ENCODE measurements at regions not wholly inside any gene's neighbourhood (a gene's known extent, or its start where the extent isn't known, plus 50 kb on each side); places are given as distances from the start of the nearest gene placed in this dataset.

DNA sequence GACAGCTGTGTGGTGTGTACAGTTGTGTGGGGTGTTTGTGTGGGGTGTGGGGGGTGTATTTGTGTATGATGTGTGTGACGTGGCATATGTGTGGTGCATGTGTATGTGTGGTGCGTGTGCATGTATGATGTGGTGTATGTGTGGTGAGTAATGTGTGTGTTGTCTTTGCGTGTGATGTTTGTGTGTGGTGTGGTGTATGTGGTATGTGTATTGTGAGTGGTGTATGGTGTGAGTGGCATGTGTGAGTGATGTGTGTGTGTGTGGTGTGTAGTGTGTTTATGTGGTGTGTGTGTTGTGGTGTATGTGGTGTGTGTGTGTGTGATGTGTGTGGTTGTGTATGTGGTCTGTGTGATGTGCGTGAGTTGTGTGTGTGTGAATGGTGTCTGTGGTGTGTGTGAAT, 191.1 kb downstream of the MELK start:
- DNase-seq (ENCODE audit: low read depth, low spot score) = no peak

DNA sequence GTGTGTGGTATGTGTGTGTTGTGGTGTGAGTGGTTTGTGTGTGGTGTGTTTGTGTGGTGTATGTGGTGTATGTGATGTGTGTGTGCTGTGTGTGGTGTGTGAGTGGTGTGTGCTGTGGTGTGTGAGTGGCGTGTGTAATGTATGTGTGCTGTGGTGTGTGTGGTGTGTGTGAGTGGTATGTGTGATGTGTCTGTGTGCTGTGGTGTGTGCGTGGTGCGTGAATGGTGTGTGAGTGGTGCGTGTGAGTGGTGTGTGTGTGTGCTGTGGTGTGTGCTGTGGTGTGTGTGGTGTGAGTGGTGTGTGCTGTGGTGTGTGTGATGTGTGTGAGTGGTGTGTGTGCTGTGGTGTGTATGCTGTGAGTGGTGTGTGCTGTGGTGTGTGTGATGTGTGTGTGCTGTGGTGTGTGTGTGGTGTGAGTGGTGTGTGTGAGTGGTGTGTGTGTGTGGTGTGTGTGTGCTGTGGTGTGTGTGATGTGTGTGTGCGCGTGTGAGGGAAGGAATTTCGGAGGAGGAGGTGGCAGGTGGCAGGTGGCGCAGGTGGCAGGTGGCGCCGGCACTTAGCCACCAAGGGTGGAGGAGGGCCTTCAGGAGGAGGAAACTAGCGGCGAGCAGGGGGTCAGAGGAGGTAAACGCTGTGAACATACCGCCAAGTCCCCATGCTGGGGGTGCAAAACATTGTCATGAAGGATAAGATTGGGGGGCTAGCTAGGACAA, 191.8 kb downstream of the MELK start:
- DNase-seq (ENCODE audit: low read depth, low spot score) = no peak

DNA sequence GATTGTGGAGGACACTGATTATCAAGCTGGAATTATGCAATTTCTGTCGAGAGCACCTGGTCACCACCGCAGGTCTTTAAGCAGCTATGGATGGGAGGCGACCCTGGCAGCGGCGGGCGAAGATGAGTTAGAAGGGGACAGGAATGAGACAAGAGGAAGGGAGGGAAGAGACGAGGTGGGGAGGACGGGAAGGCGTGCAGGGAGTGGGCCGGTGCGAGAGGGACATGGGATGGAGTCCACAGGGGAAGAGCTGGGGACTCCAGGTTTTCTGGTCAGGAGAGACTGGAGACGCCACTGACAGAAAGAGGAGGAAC, 192.3 kb downstream of the MELK start:
- no peak for DNase-seq (ENCODE audit: low read depth, low spot score)

DNA sequence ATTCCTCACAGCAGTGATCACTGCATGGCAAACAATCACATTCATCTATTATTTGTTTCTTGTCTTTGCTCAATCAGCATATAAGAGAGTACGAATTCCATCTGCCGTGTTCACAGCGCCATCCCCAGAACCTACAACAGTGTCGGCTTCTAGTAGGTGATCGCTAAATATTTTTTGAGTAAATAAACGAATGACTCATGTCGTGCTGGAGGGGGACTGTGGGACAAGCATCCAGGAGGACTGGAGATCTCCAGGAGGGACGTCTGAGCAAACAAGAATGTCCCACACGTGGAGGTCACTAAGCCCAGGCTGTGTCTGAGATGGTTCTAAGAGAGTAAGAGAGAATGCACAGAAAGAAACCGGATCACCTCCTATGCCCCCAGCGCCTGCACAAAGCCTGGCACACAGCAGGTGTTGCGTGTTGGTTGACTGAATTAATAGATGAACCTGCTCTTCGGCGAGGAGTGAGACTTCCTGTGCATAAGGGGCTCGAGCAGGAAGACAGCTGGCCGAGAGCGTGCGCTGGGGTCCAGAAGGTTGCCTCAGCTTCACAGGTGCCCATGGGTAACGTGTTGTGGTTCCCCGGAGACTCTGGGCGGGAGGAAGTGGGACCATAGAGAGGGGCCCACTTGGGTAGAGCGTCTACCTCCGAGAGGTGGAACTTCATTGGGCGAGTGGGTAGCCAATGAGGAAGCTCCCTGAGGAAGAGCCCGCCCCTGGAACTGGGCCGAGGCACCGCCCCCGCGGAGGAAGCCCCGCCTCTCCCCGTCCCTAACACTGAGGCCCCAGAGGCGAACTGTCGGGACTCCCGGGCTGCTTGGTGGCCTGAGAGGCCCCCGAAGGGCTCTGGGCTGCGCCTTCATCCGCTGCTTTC, 193.0 kb downstream of the MELK start:
- DNase-seq (ENCODE audit: low read depth, low spot score) = peak; percentile 73

DNA sequence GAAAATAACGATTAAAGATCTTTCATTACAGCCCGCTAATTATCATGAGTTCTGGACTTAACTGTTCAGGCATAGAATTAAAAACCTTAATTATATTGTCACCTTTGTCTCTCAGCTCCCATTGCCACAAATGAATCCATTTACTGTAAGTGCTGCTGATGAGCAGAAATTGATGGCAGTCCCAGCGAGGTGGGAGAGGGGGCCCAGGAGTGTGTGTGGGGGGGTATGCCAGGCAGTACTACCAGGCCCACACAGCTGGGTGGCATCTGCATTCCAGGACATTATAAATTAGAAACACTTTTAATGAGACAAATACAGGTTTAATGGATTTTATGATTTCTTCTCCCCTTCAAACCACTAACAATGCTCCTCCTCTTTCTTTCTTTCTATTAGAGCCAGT, 196.0 kb downstream of the MELK start:
- no peak for DNase-seq (ENCODE audit: low read depth, low spot score)

DNA sequence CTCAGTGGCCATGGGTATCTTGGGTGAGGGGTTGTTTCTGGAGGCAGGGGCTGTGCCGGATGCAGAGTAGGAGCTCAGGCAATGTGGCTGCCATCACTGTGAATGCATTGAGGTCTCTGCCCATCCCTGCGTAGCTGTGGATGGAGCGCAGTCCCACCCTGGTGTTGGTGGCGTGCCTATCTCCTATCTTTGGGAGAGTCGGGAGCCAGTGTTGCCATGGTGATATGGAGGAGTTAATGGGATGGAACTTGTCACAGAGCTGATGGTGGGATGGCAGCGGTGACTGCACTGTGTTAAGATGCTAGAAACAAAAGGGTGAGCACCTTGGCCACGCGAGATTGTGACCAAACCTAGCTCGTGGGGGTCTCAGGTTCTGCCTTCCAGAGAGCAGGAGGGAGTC, 197.3 kb downstream of the MELK start:
- DNase-seq (ENCODE audit: low read depth, low spot score) = no peak

DNA sequence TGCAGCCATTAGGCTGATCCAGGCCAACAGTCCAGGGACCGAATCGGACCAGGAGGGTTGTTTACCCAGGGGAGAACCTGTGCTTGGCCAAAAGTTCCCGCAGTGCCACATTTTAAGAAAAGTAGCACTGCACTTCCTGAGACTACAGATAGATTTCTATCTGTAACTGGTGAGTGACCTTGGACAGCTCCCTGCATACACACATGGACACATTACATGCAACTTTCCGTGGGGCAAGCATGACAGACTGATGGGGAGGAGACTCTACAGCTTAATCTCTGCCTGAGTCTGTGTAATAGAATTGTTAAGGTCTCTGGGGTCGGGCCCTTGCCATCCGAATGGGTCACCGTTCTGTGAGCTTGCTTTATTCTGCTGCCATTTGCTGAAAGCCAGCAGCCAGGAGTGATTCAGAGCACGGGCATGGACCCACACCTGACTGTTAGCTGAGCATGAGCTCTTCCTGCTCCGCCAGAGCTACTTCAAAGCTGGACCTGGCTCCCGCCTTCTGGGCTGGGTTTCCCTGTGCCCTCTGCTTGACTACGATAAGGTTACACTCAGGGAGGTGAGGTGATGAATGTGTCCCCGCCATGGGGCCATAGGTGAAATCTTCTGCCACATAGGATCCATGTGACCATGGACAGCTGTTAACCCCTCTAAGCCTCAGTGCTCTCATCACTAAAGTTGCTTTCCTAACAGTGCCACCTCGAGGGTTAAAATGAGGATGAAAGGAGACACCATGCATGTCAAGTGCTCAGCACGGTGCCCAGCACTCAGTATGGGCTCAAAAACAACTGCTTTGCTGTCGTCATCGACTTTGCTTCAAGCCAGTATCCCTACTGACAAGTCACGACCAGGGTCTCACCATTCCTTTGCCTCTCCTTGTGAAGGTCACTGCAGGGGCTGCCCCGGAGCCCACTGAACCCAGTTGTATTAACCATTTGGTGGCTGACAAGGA, 200.0 kb downstream of the MELK start:
- DNase-seq (ENCODE audit: low read depth, low spot score) = no peak

DNA sequence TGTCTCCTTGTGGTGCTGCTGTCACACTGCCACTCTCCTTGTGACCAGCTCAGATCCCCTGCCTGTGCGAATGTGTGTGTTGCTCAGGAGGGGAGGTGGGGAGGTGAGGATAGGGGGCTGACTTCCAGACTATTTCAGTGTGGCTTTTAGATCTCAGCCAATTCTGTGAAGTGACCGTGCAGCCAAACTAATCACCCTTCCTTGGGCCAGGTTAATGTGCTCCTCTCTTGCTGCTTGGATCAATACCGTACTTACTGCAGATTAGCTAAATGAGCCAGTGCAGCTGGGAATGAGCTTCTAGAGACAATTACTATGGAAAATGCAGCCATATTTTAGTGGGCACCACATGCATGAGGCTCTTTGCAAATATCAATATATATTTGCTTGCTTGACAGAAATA, 206.0 kb downstream of the MELK start:
- DNase-seq (ENCODE audit: low read depth, low spot score) = no peak

DNA sequence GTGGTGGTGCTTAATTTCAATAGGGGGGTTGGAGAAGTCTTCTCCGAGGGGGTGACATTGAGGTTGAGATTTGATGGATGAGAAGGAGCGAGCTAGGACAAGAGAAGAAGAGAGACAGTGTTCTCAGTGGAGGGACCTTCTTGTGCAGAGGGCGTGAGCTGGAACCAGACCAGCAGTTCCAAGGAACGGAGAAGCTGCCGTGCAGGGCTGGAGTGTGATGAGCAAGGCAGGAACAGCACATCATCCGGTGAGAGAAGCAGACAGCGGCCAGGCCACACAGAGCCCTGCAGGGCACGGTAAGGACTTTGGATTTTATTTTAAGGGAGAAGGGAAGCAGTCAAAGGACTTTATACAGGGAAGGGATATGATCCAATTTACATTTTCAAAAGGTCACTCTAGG, 206.9 kb downstream of the MELK start:
- no peak for DNase-seq (ENCODE audit: low read depth, low spot score)

DNA sequence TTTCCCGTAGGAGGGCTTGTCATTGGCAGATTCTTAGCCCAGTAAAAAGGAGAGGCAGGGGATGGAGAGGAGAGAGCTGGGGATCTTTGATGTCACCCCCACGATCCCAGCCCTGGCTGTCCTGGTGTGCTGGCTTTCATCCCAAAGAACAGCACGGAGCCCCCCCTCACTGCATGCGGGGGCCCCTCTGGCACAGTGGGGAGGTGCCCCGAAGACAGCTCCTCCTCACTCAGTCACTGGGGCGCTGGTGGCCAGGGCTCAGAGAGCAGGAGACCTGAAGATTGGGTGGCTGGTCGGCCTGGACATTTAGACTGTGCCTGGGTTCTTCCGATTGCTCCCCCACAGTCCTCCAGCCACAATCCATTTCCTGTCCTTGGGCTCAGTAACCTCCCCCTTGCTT, 207.5 kb downstream of the MELK start:
- DNase-seq (ENCODE audit: low read depth, low spot score) = no peak

DNA sequence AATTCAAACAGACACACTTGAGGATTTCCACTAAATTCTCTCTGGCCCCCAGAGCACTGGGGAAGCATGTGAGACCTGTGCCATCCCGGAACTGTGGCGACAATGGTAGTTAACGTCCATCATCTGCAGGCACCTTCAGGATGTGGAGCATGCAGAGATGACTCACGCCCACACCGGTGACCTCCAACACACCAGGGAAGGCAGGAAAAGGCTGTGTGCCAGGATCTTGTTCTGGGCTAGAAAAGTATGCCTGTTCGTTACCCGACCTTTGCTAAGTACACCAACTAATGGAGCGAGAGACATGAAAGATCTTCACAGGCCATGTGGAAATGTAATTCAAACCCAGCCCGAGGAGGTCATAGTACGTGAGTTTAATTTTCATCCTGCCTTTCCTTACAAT, 208.8 kb downstream of the MELK start:
- DNase-seq (ENCODE audit: low read depth, low spot score) = no peak
